GM12873 (cell line): ENCODE measurements at regions not wholly inside any gene's neighbourhood (a gene's known extent, or its start where the extent isn't known, plus 50 kb on each side); places are given as distances from the start of the nearest gene placed in this dataset.

Source experiments
- TF ChIP-seq, protein P1 (sequence below): IDR thresholded peaks from 2 replicates; pipeline ENCODE4 v1.5.1; 2012; ENCODE audit warnings: low read depth, mild to moderate bottlenecking, moderate library complexity, low read length, control low read depth; ENCODE audit not compliant: insufficient read depth; ENCODE audit errors: missing control alignments

DNA sequence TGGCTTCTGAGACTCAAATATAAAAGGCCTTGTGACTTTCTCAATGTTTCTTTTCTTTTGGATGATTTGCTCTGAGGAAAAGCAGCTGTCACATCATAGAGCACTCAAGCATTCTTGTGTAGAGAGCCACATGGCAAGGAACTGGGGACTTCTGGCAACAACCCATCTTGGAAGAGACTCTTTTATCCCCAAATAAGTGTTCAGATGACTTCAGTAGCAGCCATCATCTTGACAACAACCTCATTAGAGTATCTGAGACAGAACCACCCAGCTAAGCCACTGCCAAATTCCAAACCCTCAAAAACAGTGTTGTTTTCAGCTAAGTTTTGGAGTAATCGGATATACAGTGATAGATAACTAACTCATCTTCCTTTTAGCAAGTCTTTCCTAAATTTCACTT, 1431.7 kb upstream of the IGFBP7 start:
- TF ChIP-seq, protein P1, sequence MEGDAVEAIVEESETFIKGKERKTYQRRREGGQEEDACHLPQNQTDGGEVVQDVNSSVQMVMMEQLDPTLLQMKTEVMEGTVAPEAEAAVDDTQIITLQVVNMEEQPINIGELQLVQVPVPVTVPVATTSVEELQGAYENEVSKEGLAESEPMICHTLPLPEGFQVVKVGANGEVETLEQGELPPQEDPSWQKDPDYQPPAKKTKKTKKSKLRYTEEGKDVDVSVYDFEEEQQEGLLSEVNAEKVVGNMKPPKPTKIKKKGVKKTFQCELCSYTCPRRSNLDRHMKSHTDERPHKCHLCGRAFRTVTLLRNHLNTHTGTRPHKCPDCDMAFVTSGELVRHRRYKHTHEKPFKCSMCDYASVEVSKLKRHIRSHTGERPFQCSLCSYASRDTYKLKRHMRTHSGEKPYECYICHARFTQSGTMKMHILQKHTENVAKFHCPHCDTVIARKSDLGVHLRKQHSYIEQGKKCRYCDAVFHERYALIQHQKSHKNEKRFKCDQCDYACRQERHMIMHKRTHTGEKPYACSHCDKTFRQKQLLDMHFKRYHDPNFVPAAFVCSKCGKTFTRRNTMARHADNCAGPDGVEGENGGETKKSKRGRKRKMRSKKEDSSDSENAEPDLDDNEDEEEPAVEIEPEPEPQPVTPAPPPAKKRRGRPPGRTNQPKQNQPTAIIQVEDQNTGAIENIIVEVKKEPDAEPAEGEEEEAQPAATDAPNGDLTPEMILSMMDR = no peak

DNA sequence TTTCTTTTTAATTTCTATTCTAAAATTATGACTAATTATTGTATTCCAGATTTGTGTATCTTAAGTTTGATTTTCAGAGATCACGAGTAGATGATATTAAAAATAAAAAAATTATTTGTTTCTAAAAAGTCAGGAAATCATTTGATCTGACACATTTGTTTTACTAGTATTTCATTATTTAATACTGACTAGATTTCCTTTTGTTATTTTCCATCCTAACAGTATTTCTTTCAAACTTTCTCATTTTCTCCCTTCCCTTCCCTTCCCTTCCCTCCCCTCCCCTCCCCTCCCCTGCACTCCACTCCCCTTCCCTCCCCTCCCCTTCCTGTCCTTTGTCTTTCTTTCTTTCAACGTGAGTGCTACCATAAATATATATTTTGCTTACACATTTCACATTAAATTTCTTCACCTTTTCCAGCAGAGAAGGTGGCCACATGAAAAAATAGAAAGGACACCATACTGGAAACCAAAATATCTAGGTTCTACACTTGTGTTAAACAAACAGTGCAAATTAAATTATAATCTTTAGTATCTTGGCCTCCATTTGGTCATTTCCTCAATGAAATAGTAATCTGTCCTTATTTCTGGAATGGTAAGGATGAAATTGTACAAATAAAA, 1412.7 kb upstream of the IGFBP7 start:
- TF ChIP-seq, protein P1 = no peak

DNA sequence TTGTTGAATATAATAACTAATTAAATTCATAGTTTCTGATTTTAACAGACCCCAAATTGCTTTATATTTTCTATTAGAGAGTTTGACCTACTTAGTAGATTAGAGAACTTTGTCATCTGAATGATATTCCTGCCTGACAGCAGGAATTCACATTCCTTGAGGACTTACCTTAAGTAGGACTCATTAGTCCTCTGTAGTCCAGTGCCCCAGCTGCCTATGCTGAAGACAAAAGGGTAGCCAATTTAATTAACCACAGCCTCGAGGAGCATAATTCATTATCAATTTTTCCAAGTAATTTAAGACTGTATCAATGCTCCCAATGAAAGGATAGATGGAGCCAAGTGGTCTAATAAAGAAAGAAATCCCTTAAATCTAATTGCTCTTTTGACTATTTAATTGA, 1405.0 kb upstream of the IGFBP7 start:
- TF ChIP-seq, protein P1 = no peak

- TF ChIP-seq, protein P1 = no peak
These were observed 1404.1 kb upstream of the IGFBP7 start for GRCh38 chr4:58514299-58514698.

DNA sequence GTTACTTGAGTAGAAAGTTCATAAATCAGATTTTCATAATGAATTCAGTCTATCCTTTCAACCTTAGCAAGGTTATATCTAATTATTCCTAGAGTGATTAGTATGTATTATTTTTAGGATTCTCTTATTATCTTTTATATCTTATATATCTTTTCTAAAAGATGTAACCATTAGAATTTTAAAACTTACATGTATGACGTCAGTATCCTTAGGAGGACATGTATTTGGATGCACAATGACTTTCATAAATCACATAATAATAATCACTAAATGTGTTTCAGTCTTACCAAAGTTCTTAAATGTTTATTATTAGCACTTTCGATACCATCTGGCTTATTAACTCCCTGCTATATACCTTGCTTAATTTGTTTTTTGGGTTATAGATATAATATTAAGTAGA, 1400.5 kb upstream of the IGFBP7 start:
- TF ChIP-seq, protein P1 = no peak

- TF ChIP-seq, protein P1 = no peak
These were observed 1396.9 kb upstream of the IGFBP7 start for GRCh38 chr4:58507079-58507478.

DNA sequence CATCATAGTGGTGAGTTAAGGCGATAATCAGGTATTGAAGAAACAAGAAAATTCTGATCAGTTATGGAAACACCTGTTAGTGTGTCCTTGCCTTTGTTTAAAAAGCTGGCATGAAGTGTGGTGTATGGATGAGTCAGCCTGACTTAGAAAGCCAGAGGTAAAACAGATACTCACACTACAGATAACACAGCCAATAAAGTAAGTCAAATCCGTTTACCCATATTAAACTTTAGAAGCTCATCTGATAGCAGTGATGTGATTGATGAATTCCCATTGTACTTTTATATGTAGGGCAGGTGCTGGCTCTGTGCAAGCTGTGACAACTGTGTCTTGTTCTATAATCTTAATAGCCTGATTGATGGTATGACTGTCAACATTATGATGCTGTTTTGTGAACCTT, 1392.7 kb upstream of the IGFBP7 start:
- TF ChIP-seq, protein P1 = no peak
